WTC11 (cell line): ENCODE measurements at regions not wholly inside any gene's neighbourhood (a gene's known extent, or its start where the extent isn't known, plus 50 kb on each side); places are given as distances from the start of the nearest gene placed in this dataset.
A peak's percentile ranks its signal among the peaks of the same experiment; 100 is the strongest.

Experiments used
- ATAC-seq: fragments of 200-7000 bp; cut with Tn5 transposase; 2 replicates; pipeline ENCODE4 v1.10.0; 2021; ENCODE audit warnings: mild to moderate bottlenecking, moderate library complexity
- CTCF ChIA-PET: fragments of 300-600 bp; sonication (Branson Sonifier 250); formaldehyde crosslinking; loops from one replicate; lab custom pipeline; 2021; ENCODE audit warnings: antibody characterized with exemption; lab: Charles Lee
- POLR2A ChIA-PET: fragments of 350-600 bp; sonication (Branson Sonifier 250); formaldehyde crosslinking; loops from one replicate; lab custom pipeline; 2021; ENCODE audit warnings: antibody characterized with exemption; lab: Charles Lee
- DNase-seq: peaks from one replicate; pipeline ENCODE4 v3.0.0; 2021; ENCODE audit warnings: low spot score
- H3K27ac Mint-ChIP-seq: 2 replicates; pipeline ENCODE4 v1.8.0; 2021; ENCODE audit warnings: mixed read lengths
- H3K27me3 Mint-ChIP-seq: 2 replicates; pipeline ENCODE4 v1.8.0; 2021; ENCODE audit warnings: low read depth, mild to moderate bottlenecking, moderate library complexity, mixed read lengths
- H3K36me3 Mint-ChIP-seq: 2 replicates; pipeline ENCODE4 v1.8.0; 2021; ENCODE audit warnings: mixed read lengths
- H3K4me1 Mint-ChIP-seq: 2 replicates; pipeline ENCODE4 v1.8.0; 2022; ENCODE audit warnings: mixed read lengths
- H3K4me3 Mint-ChIP-seq: 2 replicates; pipeline ENCODE4 v1.8.0; 2021; ENCODE audit warnings: mild to moderate bottlenecking, moderate library complexity, mixed read lengths
- H3K9me3 Mint-ChIP-seq: 2 replicates; pipeline ENCODE4 v1.8.0; 2021; ENCODE audit warnings: mixed read lengths
- E2F4 ChIP-seq: sonication (generic); formaldehyde crosslinking; IDR thresholded peaks from 2 replicates; pipeline ENCODE4 v1.8.1; 2022; ENCODE audit warnings: low read depth, mild to moderate bottlenecking, moderate library complexity, missing genetic modification reagents, borderline replicate concordance
- GRHL2 ChIP-seq: fragments of 250-450 bp; sonication (Bioruptor Pico); IDR thresholded peaks from 2 replicates; pipeline ENCODE4 v1.8.0; 2022; ENCODE audit warnings: mild to moderate bottlenecking, moderate library complexity; ENCODE audit not compliant: insufficient replicate concordance, severe bottlenecking
- IRF2 ChIP-seq: sonication (generic); formaldehyde crosslinking; IDR thresholded peaks from 2 replicates; pipeline ENCODE4 v1.8.0; 2022; ENCODE audit warnings: low read depth, missing genetic modification reagents, borderline replicate concordance
- MLX ChIP-seq: sonication (generic); formaldehyde crosslinking; IDR thresholded peaks from 2 replicates; pipeline ENCODE4 v1.8.1; 2023; ENCODE audit warnings: mild to moderate bottlenecking, missing genetic modification reagents, moderate library complexity
- MXD4 ChIP-seq: fragments of 250-450 bp; sonication (Bioruptor Pico); IDR thresholded peaks from 2 replicates; pipeline ENCODE4 v1.8.0; 2021; ENCODE audit warnings: mild to moderate bottlenecking, moderate library complexity, borderline replicate concordance
- NFE2L1 ChIP-seq: sonication (generic); formaldehyde crosslinking; IDR thresholded peaks from 2 replicates; pipeline ENCODE4 v1.8.1; 2023; ENCODE audit warnings: missing genetic modification reagents
- NR1H2 ChIP-seq: sonication (generic); formaldehyde crosslinking; IDR thresholded peaks from 2 replicates; pipeline ENCODE4 v1.9.0; 2021; ENCODE audit warnings: mild to moderate bottlenecking, moderate library complexity, missing genetic modification reagents
- NR3C1 ChIP-seq: sonication (generic); formaldehyde crosslinking; conservative IDR thresholded peaks from 2 replicates; pipeline ENCODE4 v1.8.1; 2023; ENCODE audit warnings: low read depth, mild to moderate bottlenecking, missing genetic modification reagents
- PRDM15 ChIP-seq: sonication (generic); formaldehyde crosslinking; IDR thresholded peaks from 2 replicates; pipeline ENCODE4 v1.8.0; 2022; ENCODE audit warnings: missing genetic modification reagents
- SMAD4 ChIP-seq: sonication (generic); formaldehyde crosslinking; IDR thresholded peaks from 2 replicates; pipeline ENCODE4 v1.8.0; 2022; ENCODE audit warnings: mild to moderate bottlenecking, missing genetic modification reagents
- SP1 ChIP-seq: sonication (generic); formaldehyde crosslinking; conservative IDR thresholded peaks from 2 replicates; pipeline ENCODE4 v1.8.1; 2022; ENCODE audit warnings: missing genetic modification reagents
- USF1 ChIP-seq: sonication (generic); formaldehyde crosslinking; IDR thresholded peaks from 2 replicates; pipeline ENCODE4 v1.8.0; 2022; ENCODE audit warnings: mild to moderate bottlenecking, missing genetic modification reagents
- ZNF263 ChIP-seq: sonication (generic); formaldehyde crosslinking; IDR thresholded peaks from 2 replicates; pipeline ENCODE4 v1.8.1; 2022; ENCODE audit warnings: low read depth, mild to moderate bottlenecking, moderate library complexity, missing genetic modification reagents
- ZNF396 ChIP-seq: fragments of 250-450 bp; sonication (Bioruptor Pico); IDR thresholded peaks from 2 replicates; pipeline ENCODE4 v1.8.0; 2021; ENCODE audit warnings: mild to moderate bottlenecking, moderate library complexity, borderline replicate concordance
- ZNF532 ChIP-seq: fragments of 250-450 bp; sonication (Bioruptor Pico); IDR thresholded peaks from 2 replicates; pipeline ENCODE4 v1.9.0; 2021; ENCODE audit warnings: mild to moderate bottlenecking, borderline replicate concordance

GRCh38 chr16:73183611-73184092 is 135.7 kb upstream of the ZFHX3 start:
- ChIA-PET CTCF (no interaction called here), POLR2A (no interaction called here)
- H3K4me1 Mint-ChIP-seq = no peaks in the 10 kb centered on the region
- H3K9me3 Mint-ChIP-seq = peaks cover 7% of the 10 kb centered on the region; the same call in 1 of the 2 replicates
- no peaks in the 10 kb centered on the region for H3K36me3 Mint-ChIP-seq
- no peaks in the 10 kb centered on the region for H3K27me3 Mint-ChIP-seq
- no peak overlapping the region for H3K27ac Mint-ChIP-seq
- no peak for DNase-seq
- no peak overlapping the region for H3K4me3 Mint-ChIP-seq
- ATAC-seq = no peak; the same call in 1 of the 2 replicates
- TF ChIP-seq USF1 (no peak), MXD4 (CRISPR knock-in tag) (no peak), SP1 (CRISPR knock-in tag) (no peak), MLX (CRISPR knock-in tag) (no peak), ZNF396 (CRISPR knock-in tag) (no peak), NR3C1 (CRISPR knock-in tag) (no peak), NR1H2 (CRISPR knock-in tag) (no peak), GRHL2 (CRISPR knock-in tag) (no peak), E2F4 (CRISPR knock-in tag) (no peak), ZNF263 (no peak), NFE2L1 (CRISPR knock-in tag) (no peak)
- TF ChIP-seq, all 79 proteins: peak for 0

- ATAC-seq (no peak), DNase-seq (no peak)
- Mint-ChIP-seq H3K27ac (no peak overlapping the region), H3K36me3 (no peaks in the 10 kb centered on the region), H3K9me3 (no peaks in the 10 kb centered on the region), H3K4me3 (no peak overlapping the region), H3K27me3 (no peaks in the 10 kb centered on the region), H3K4me1 (peaks cover 16% of the 10 kb centered on the region)
- ChIA-PET CTCF (no interaction called here), POLR2A (no interaction called here)
- TF ChIP-seq NR1H2 (CRISPR knock-in tag) (no peak), SMAD4 (CRISPR knock-in tag) (no peak), GRHL2 (CRISPR knock-in tag) (no peak), PRDM15 (CRISPR knock-in tag) (no peak)
Observed at GRCh38 chr16:73179705-73180331, 131.9 kb upstream of the ZFHX3 start.

GRCh38 chr16:73177729-73178295 is 129.9 kb upstream of the ZFHX3 start:
- no peak for DNase-seq
- no peak overlapping the region for H3K27ac Mint-ChIP-seq
- H3K4me3 Mint-ChIP-seq = no peak overlapping the region
- peaks cover 8% of the 10 kb centered on the region for H3K27me3 Mint-ChIP-seq
- POLR2A ChIA-PET = no interaction called here
- H3K4me1 Mint-ChIP-seq = peaks cover 28% of the 10 kb centered on the region
- no peaks in the 10 kb centered on the region for H3K36me3 Mint-ChIP-seq
- H3K9me3 Mint-ChIP-seq = no peaks in the 10 kb centered on the region
- peak; percentile 34; the same call in 1 of the 2 replicates for ATAC-seq
- CTCF ChIA-PET = interaction anchor here (0.8 to 2.0 kb wide), 6 partner anchors 11 to 857 kb away, joined by 3 to 11 read pairs (median 4); no protein-coding TSS in a partner anchor
- TF ChIP-seq IRF2 (CRISPR knock-in tag) = no peak
- no peak for TF ChIP-seq ZNF532 (CRISPR knock-in tag)
